IMR-90 (cell line): ENCODE measurements at regions not wholly inside any gene's neighbourhood (a gene's known extent, or its start where the extent isn't known, plus 50 kb on each side); places are given as distances from the start of the nearest gene placed in this dataset.

Experiments used
- ATAC-seq: fragments of 200-7000 bp; cut with Tn5 transposase; 2 replicates; pipeline ENCODE4 v1.9.1; 2020; ENCODE audit warnings: low read depth, mild to moderate bottlenecking, moderate library complexity
- BruUV-seq: library from RNA; stranded (reverse); fragments of 400-500 nt; replicated peaks from 2 replicates; lab custom pipeline; 2021; lab: Mats Ljungman, UMichigan
- CTCF ChIA-PET: fragments of 300-600 bp; formaldehyde crosslinking; extraction: SDS; loops from one replicate; lab custom pipeline; 2021; ENCODE audit warnings: antibody characterized with exemption; lab: Yijun Ruan, JAX
- POLR2A ChIA-PET: fragments of 300-600 bp; sonication (Branson Sonifier 250); formaldehyde crosslinking; loops from one replicate; lab custom pipeline; 2022; ENCODE audit warnings: antibody characterized with exemption; ENCODE audit not compliant: unreplicated experiment; lab: Charles Lee
- DNase-seq: peaks from one replicate; pipeline ENCODE4 v3.0.0; 2013
- H2AFZ ChIP-seq: replicated peaks from 2 replicates; pipeline ENCODE3; 2013; ENCODE audit warnings: low read length, mild to moderate bottlenecking; ENCODE audit not compliant: poor library complexity
- H2AK5ac ChIP-seq: 2 replicates; pipeline ENCODE4 v1.6.1; 2013; ENCODE audit warnings: low read depth, low read length, inconsistent platforms
- H2AK9ac ChIP-seq: replicated peaks from 2 replicates; pipeline ENCODE3; 2013; ENCODE audit warnings: mild to moderate bottlenecking, low read depth, low read length, moderate library complexity; ENCODE audit not compliant: poor library complexity
- H2BK120ac ChIP-seq: 2 replicates; pipeline ENCODE4 v1.6.1; 2013; ENCODE audit warnings: low read depth, low read length, inconsistent platforms
- H2BK15ac ChIP-seq: 3 replicates; pipeline ENCODE4 v1.6.1; 2013; ENCODE audit warnings: low read depth, low read length, inconsistent platforms
- H2BK20ac ChIP-seq: 2 replicates; pipeline ENCODE4 v1.6.1; 2013; ENCODE audit warnings: low read depth, mild to moderate bottlenecking, inconsistent platforms, low read length, moderate library complexity
- H2BK5ac ChIP-seq: 2 replicates; pipeline ENCODE4 v1.6.1; 2013; ENCODE audit warnings: mild to moderate bottlenecking, low read depth, low read length, inconsistent platforms; ENCODE audit not compliant: poor library complexity, severe bottlenecking
- H3K14ac ChIP-seq: replicated peaks from 2 replicates; pipeline ENCODE4 v1.6.1; 2013; ENCODE audit warnings: low read depth, low read length, inconsistent platforms
- H3K18ac ChIP-seq: 2 replicates; pipeline ENCODE4 v1.6.1; 2013; ENCODE audit warnings: low read depth, low read length, control low read depth
- H3K23ac ChIP-seq: 2 replicates; pipeline ENCODE4 v1.6.1; 2013; ENCODE audit warnings: low read depth, low read length, inconsistent platforms
- H3K27ac ChIP-seq: 2 replicates; pipeline ENCODE4 v1.5.1; 2013; ENCODE audit warnings: mild to moderate bottlenecking, control low read depth, low read length; ENCODE audit not compliant: insufficient read depth
- H3K27me3 ChIP-seq: 2 replicates; pipeline ENCODE4 v1.6.1; 2013; ENCODE audit warnings: low read length; ENCODE audit not compliant: control insufficient read depth, insufficient read depth
- H3K36me3 ChIP-seq: 2 replicates; pipeline ENCODE4 v1.6.1; 2013; ENCODE audit warnings: low read length, mixed read lengths; ENCODE audit not compliant: control insufficient read depth, insufficient read depth
- H3K4ac ChIP-seq: 2 replicates; pipeline ENCODE4 v1.6.1; 2013; ENCODE audit warnings: low read depth, low read length, inconsistent platforms
- H3K4me1 ChIP-seq: 2 replicates; pipeline ENCODE4 v1.6.1; 2013; ENCODE audit warnings: low read length, mixed read lengths; ENCODE audit not compliant: control insufficient read depth, insufficient read depth
- H3K4me2 ChIP-seq: 2 replicates; pipeline ENCODE4 v1.6.1; 2013; ENCODE audit warnings: low read depth, mild to moderate bottlenecking, control low read depth, low read length, moderate library complexity
- H3K4me3 ChIP-seq: 2 replicates; pipeline ENCODE4 v1.5.1; 2013; ENCODE audit warnings: low read depth, mild to moderate bottlenecking, control low read depth, low read length, moderate library complexity; ENCODE audit not compliant: insufficient read depth
- H3K56ac ChIP-seq: 2 replicates; pipeline ENCODE4 v1.6.1; 2013; ENCODE audit warnings: low read length, inconsistent platforms; ENCODE audit not compliant: insufficient read depth; ENCODE audit errors: extremely low read depth
- H3K79me1 ChIP-seq, 2 experiments: 2 replicates each; pipeline ENCODE4 v1.6.1; 2013; ENCODE audit warnings: low read length in 2 of 2, inconsistent platforms in 1 of 2, low read depth in 1 of 2
- H3K9ac ChIP-seq: 2 replicates; pipeline ENCODE4 v1.6.1; 2013; ENCODE audit warnings: low read depth, low read length, control low read depth
- H3K9me1 ChIP-seq: 2 replicates; pipeline ENCODE4 v1.6.1; 2013; ENCODE audit warnings: low read length, inconsistent platforms; ENCODE audit not compliant: insufficient read depth
- H3K9me3 ChIP-seq: 2 replicates; pipeline ENCODE4 v1.6.1; 2013; ENCODE audit warnings: low read length; ENCODE audit not compliant: control insufficient read depth, insufficient read depth
- H4K20me1 ChIP-seq: 2 replicates; pipeline ENCODE4 v1.6.1; 2013; ENCODE audit warnings: low read length, inconsistent platforms; ENCODE audit not compliant: insufficient read depth
- H4K5ac ChIP-seq: 2 replicates; pipeline ENCODE4 v1.6.1; 2013; ENCODE audit warnings: mild to moderate bottlenecking, low read depth, low read length, control low read depth
- H4K8ac ChIP-seq, 2 experiments: 2 replicates each; pipeline ENCODE4 v1.6.1; 2013; ENCODE audit warnings: low read depth in 2 of 2, low read length in 2 of 2, control low read depth in 1 of 2, inconsistent platforms in 1 of 2
- H4K91ac ChIP-seq: 2 replicates; pipeline ENCODE4 v1.6.1; 2013; ENCODE audit warnings: low read depth, low read length, inconsistent platforms; ENCODE audit not compliant: insufficient read depth
- BHLHE40 ChIP-seq: fragments of 150-350 bp; IDR thresholded peaks from 2 replicates; pipeline ENCODE4 v1.6.1; 2016; ENCODE audit warnings: mild to moderate bottlenecking, low read depth, low read length
- CEBPB ChIP-seq: IDR thresholded peaks from 2 replicates; pipeline ENCODE4 v1.6.1; 2012; ENCODE audit warnings: low read depth, low read length, improper control_type of control experiment
- CHD1 ChIP-seq: IDR thresholded peaks from 2 replicates; pipeline ENCODE4 v1.6.1; 2012; ENCODE audit warnings: low read depth, low read length, improper control_type of control experiment
- ELK1 ChIP-seq: fragments of 150-350 bp; IDR thresholded peaks from 2 replicates; pipeline ENCODE4 v1.6.1; 2016; ENCODE audit warnings: low read depth, mild to moderate bottlenecking, low read length, moderate library complexity, borderline replicate concordance
- FOS ChIP-seq: fragments of 150-350 bp; IDR thresholded peaks from 2 replicates; pipeline ENCODE4 v1.6.1; 2016; ENCODE audit warnings: low read depth, low read length
- MAFK ChIP-seq: IDR thresholded peaks from 2 replicates; pipeline ENCODE4 v1.6.1; 2012; ENCODE audit warnings: low read depth, low read length, improper control_type of control experiment
- MAZ ChIP-seq: IDR thresholded peaks from 2 replicates; pipeline ENCODE4 v1.6.1; 2012; ENCODE audit warnings: low read depth, mild to moderate bottlenecking, low read length, improper control_type of control experiment, moderate library complexity, borderline replicate concordance
- MXI1 ChIP-seq: IDR thresholded peaks from 2 replicates; pipeline ENCODE4 v1.6.1; 2012; ENCODE audit warnings: low read depth, mild to moderate bottlenecking, low read length, moderate library complexity, borderline replicate concordance
- NFE2L2 ChIP-seq: fragments of 150-350 bp; IDR thresholded peaks from 2 replicates; pipeline ENCODE4 v1.6.1; 2016; ENCODE audit warnings: low read depth, mild to moderate bottlenecking, low read length
- POLR2A ChIP-seq: IDR thresholded peaks from 2 replicates; pipeline ENCODE4 v1.6.1; 2012; ENCODE audit warnings: mild to moderate bottlenecking, low read depth, low read length
- RAD21 ChIP-seq: IDR thresholded peaks from 2 replicates; pipeline ENCODE4 v1.6.1; 2012; ENCODE audit warnings: low read length, improper control_type of control experiment
- RCOR1 ChIP-seq: IDR thresholded peaks from 2 replicates; pipeline ENCODE4 v1.6.1; 2012; ENCODE audit warnings: mild to moderate bottlenecking, low read length, improper control_type of control experiment; ENCODE audit not compliant: insufficient replicate concordance
- RFX5 ChIP-seq: IDR thresholded peaks from 2 replicates; pipeline ENCODE4 v1.8.0; 2012; ENCODE audit warnings: low read depth, mild to moderate bottlenecking, low read length, moderate library complexity
- SMC3 ChIP-seq: fragments of 150-350 bp; IDR thresholded peaks from 2 replicates; pipeline ENCODE4 v1.6.1; 2016; ENCODE audit warnings: low read depth, mild to moderate bottlenecking, antibody characterized with exemption, low read length, moderate library complexity
- USF2 ChIP-seq: fragments of 150-350 bp; IDR thresholded peaks from 2 replicates; pipeline ENCODE4 v1.6.1; 2017; ENCODE audit warnings: mild to moderate bottlenecking, antibody characterized with exemption, low read length, low read depth
- WGBS, 2 experiments: methylation state at CpG; one replicate each; pipeline versions ENCODE4 v1.1.5 to v1.1.7; 2013; ENCODE audit warnings: missing lambda C conversion rate in 2 of 2; ENCODE audit not compliant: insufficient read length in 1 of 2; ENCODE audit errors: extremely low coverage in 2 of 2; 5-methylcytosine and 5-hydroxymethylcytosine counted together
- dilution Hi-C: fragments of 300-500 bp; cut with HindIII; formaldehyde crosslinking; loops from one replicate; pipeline ENCODE4 v1.14.3; 2018; ENCODE audit warnings: low sequenced_read_pairs; ENCODE audit not compliant: unreplicated experiment
- in situ Hi-C: fragments of 300-500 bp; cut with MboI; formaldehyde crosslinking; loops from 3 replicates; pipeline ENCODE4 v1.14.3; 2019; ENCODE audit warnings: low sequenced_read_pairs, inconsistent platforms, mixed read lengths
- intact Hi-C: fragments of 100-400 bp; cut with micrococcal nuclease; formaldehyde crosslinking; loops from 2 replicates; pipeline ENCODE4 v1.10.0; 2022
- TF ChIP-seq, protein P1 (sequence below): conservative IDR thresholded peaks from 2 replicates; pipeline ENCODE4 v1.5.1; 2012; ENCODE audit warnings: mild to moderate bottlenecking, low read depth, low read length, improper control_type of control experiment

- H3K9ac ChIP-seq: no peak overlapping the region
These were observed 173.1 kb upstream of the TBL1XR1 start for GRCh38 chr3:177370246-177370822.

More at GRCh38 chr3:177370246-177370822, 173.1 kb upstream of the TBL1XR1 start:
- in situ Hi-C loops: no loop called here
- Histone ChIP-seq H3K4me3 (no peak overlapping the region), H2BK15ac (no peak overlapping the region), H3K14ac (no peak overlapping the region), H2AK5ac (no peak overlapping the region), H3K9me1 (no peaks in the 10 kb centered on the region), H2AK9ac (no peak overlapping the region), H2AFZ (no peak overlapping the region), H3K4me1 (no peaks in the 10 kb centered on the region), H2BK120ac (no peak overlapping the region), H3K27me3 (no peaks in the 10 kb centered on the region), H4K5ac (no peak overlapping the region), H3K23ac (no peak overlapping the region), H4K8ac (no peak overlapping the region), H3K36me3 (no peaks in the 10 kb centered on the region), H4K20me1 (no peaks in the 10 kb centered on the region), H3K4me2 (no peak overlapping the region), H3K27ac (no peak overlapping the region), H3K4ac (no peak overlapping the region), H3K79me1 (no peaks in the 10 kb centered on the region), H3K56ac (no peak overlapping the region), H3K18ac (no peak overlapping the region), H4K91ac (no peak overlapping the region), H3K9me3 (no peaks in the 10 kb centered on the region), H2BK5ac (no peak overlapping the region), H2BK20ac (no peak overlapping the region)
- intact Hi-C loops: no loop called here
- ATAC-seq (no peak), DNase-seq (no peak)
- no TSS peak for BruUV-seq
- no CpG with 5 or more reads among the region's 3 CpGs for WGBS, 2 experiments
- ChIA-PET CTCF (no interaction called here), POLR2A (no interaction called here)
- TF ChIP-seq RCOR1 (no peak), CHD1 (no peak), MAFK (no peak), ELK1 (no peak), BHLHE40 (no peak), USF2 (no peak), MAZ (no peak), MXI1 (no peak), SMC3 (no peak), POLR2A (no peak), RAD21 (no peak), NFE2L2 (no peak), CEBPB (no peak), RFX5 (no peak), FOS (no peak)
- TF ChIP-seq, protein P1, sequence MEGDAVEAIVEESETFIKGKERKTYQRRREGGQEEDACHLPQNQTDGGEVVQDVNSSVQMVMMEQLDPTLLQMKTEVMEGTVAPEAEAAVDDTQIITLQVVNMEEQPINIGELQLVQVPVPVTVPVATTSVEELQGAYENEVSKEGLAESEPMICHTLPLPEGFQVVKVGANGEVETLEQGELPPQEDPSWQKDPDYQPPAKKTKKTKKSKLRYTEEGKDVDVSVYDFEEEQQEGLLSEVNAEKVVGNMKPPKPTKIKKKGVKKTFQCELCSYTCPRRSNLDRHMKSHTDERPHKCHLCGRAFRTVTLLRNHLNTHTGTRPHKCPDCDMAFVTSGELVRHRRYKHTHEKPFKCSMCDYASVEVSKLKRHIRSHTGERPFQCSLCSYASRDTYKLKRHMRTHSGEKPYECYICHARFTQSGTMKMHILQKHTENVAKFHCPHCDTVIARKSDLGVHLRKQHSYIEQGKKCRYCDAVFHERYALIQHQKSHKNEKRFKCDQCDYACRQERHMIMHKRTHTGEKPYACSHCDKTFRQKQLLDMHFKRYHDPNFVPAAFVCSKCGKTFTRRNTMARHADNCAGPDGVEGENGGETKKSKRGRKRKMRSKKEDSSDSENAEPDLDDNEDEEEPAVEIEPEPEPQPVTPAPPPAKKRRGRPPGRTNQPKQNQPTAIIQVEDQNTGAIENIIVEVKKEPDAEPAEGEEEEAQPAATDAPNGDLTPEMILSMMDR: no peak
- dilution Hi-C loops: no loop called here
